ENCODE measurements at regions not wholly inside any gene's neighbourhood (a gene's known extent, or its start where the extent isn't known, plus 50 kb on each side); places are given as distances from the start of the nearest gene placed in this dataset.

DNA sequence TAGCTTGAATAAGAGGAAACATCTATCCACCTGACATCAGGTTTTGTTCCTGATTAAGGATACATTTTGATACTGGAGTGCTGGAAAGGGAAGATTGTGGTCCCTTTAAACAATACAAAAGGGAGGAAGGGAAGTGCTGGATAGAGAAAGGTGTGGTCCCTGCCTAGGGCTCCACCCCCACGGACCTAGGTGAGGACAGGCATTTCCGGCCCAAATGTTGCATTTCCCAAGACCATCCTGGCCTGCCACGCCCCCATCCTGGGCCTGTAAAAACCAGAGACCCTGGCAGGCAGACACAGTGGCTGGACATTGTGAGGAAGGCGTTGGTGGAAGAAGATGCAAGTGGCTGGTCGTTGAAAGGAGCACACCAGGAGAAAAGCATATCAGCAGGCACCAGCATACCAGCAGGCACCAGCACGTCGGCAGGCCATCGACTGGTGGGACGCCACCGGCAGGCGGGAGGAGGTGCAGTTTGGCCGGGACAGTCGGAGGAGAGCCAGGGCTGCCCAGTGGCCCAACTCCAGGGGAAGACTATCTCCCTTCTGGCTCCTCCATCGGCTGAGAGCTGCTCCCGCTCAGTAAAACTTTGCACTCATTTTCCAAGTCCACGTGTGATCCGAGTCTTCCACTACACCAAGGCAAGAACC is 53.2 kb upstream of the AMN1 start:
- no peak for DNase-seq (ENCODE audit: low read depth)

DNA sequence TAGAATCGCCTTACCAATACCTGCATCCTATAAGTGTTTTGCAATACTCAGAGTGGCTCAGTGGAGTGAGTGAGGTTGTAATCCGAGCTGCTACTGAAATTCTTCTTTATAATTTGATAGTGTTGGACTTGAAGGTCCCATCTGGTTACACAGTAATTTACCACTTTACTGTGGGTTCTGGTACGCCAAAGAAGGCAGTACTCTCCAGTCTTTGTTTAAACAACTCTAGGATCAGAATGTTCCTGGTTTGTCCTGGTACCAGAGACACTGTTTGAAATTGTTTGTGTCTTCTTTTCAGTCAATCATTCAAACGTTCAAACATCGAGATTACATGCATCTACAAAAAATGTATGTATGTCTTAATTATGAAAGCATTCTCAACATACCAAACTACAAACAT is 51.3 kb upstream of the AMN1 start:
- DNase-seq (ENCODE audit: low read depth) = no peak

DNA sequence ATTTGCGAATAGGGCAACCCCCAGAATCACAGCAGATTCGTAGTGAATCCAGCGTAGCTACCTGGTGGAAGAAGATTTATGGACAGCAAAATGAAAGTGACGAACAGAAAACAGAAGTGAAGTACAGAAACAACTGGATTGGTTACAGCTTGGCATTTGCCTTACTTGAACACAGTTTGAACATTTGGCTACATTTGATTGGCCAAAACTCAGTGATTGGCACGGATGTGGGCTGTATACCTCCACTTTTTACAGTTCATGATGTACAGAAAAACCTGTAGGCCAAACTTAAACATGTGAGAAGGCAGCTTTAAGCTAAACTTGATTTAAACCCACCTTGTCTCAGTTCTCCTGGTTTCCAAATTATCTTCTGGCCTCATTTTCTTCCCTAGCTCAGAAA is 49.9 kb upstream of the AMN1 start:
- no peak for DNase-seq (ENCODE audit: low read depth)

All from activated T-helper 9 cell treated with anti-CD3 and anti-CD28 coated beads, Interleukin-2, amount 50 U/mL, for 16 hours (primary cell).